GM18517 (cell line): ENCODE measurements at regions not wholly inside any gene's neighbourhood (a gene's known extent, or its start where the extent isn't known, plus 50 kb on each side); places are given as distances from the start of the nearest gene placed in this dataset.
"Not testable (repeated sequence)": the region's sequence is repeated elsewhere in the genome, so short reads cannot be mapped to it uniquely, and the experiment has no call there.

Experiments used
- ATAC-seq: cut with Tn5 transposase; IDR thresholded peaks from one replicate; pipeline ENCODE4 v1.9.1; 2021; ENCODE audit warnings: mild to moderate bottlenecking, moderate library complexity; ENCODE audit not compliant: unreplicated experiment

- ATAC-seq, result no peak
These were observed 127.1 kb upstream of the FHIT start for GRCh38 chr3:61378311-61378710.

GRCh38 chr3:61381745-61382392 is 130.6 kb upstream of the FHIT start:
- ATAC-seq, result peak; percentile 92

- ATAC-seq, result no peak
These were observed 136.6 kb upstream of the FHIT start for GRCh38 chr3:61387817-61388216.

- ATAC-seq, result not testable (repeated sequence)
These were observed 142.3 kb upstream of the FHIT start for GRCh38 chr3:61393480-61393947.

- no peak for ATAC-seq
These were observed 150.1 kb upstream of the FHIT start for GRCh38 chr3:61401359-61401758.

- ATAC-seq, result no peak
These were observed 154.0 kb upstream of the PTPRG start for GRCh38 chr3:61407397-61407796.

GRCh38 chr3:61409638-61410037 is 151.7 kb upstream of the PTPRG start:
- ATAC-seq, result no peak

GRCh38 chr3:61410358-61410757 is 151.0 kb upstream of the PTPRG start:
- not testable (repeated sequence) for ATAC-seq

GRCh38 chr3:61411009-61411662 is 150.2 kb upstream of the PTPRG start:
- no peak for ATAC-seq

GRCh38 chr3:61414456-61414855 is 146.9 kb upstream of the PTPRG start:
- peak; percentile 78 for ATAC-seq

- ATAC-seq, result no peak
These were observed 146.2 kb upstream of the PTPRG start for GRCh38 chr3:61415201-61415600.

- ATAC-seq, result no peak
These were observed 144.8 kb upstream of the PTPRG start for GRCh38 chr3:61416618-61417017.

- ATAC-seq, result no peak
These were observed 144.0 kb upstream of the PTPRG start for GRCh38 chr3:61417352-61417751.

- peak; percentile 87 for ATAC-seq
These were observed 141.1 kb upstream of the PTPRG start for GRCh38 chr3:61420136-61420759.

- no peak for ATAC-seq
These were observed 138.3 kb upstream of the PTPRG start for GRCh38 chr3:61422945-61423673.

GRCh38 chr3:61425356-61425755 is 136.0 kb upstream of the PTPRG start:
- no peak for ATAC-seq

GRCh38 chr3:61429106-61429505 is 132.3 kb upstream of the PTPRG start:
- no peak for ATAC-seq

- ATAC-seq, result not testable (repeated sequence)
These were observed 126.5 kb upstream of the PTPRG start for GRCh38 chr3:61434901-61435300.

- ATAC-seq, result not testable (repeated sequence)
These were observed 126.0 kb upstream of the PTPRG start for GRCh38 chr3:61435361-61435760.

- no peak for ATAC-seq
These were observed 122.9 kb upstream of the PTPRG start for GRCh38 chr3:61438253-61439121.

- ATAC-seq, result no peak
These were observed 122.3 kb upstream of the PTPRG start for GRCh38 chr3:61439122-61439458.
